Parathyroid adenoma (tissue), 2 donors: ENCODE measurements at regions not wholly inside any gene's neighbourhood (a gene's known extent, or its start where the extent isn't known, plus 50 kb on each side); places are given as distances from the start of the nearest gene placed in this dataset.

Experiments used
- H2AFZ ChIP-seq: fragments of 300-600 bp; sonication (generic); one replicate; pipeline ENCODE4 v1.7.0; 2017; ENCODE audit warnings: antibody characterized with exemption, mild to moderate bottlenecking
- H3K27ac ChIP-seq: fragments of 300-600 bp; sonication (generic); one replicate; pipeline ENCODE4 v1.7.0; 2017
- H3K27me3 ChIP-seq: fragments of 300-600 bp; sonication (generic); one replicate; pipeline ENCODE4 v1.7.0; 2017; ENCODE audit warnings: low read length; ENCODE audit not compliant: control insufficient read depth, insufficient read depth
- H3K36me3 ChIP-seq: fragments of 300-600 bp; sonication (generic); one replicate; pipeline ENCODE4 v1.7.0; 2017; ENCODE audit warnings: low read length; ENCODE audit not compliant: control insufficient read depth, insufficient read depth
- H3K4me1 ChIP-seq: fragments of 300-600 bp; sonication (generic); one replicate; pipeline ENCODE4 v1.7.0; 2017; ENCODE audit warnings: control low read depth
- H3K4me2 ChIP-seq: fragments of 300-600 bp; sonication (generic); one replicate; pipeline ENCODE4 v1.7.0; 2017; ENCODE audit warnings: low read length
- H3K4me3 ChIP-seq: fragments of 300-600 bp; sonication (generic); one replicate; pipeline ENCODE4 v1.7.0; 2017; ENCODE audit warnings: low read depth, low read length
- H3K79me2 ChIP-seq: fragments of 300-600 bp; sonication (generic); one replicate; pipeline ENCODE4 v1.7.0; 2017; ENCODE audit warnings: control low read depth
- H3K9ac ChIP-seq: fragments of 300-600 bp; sonication (generic); one replicate; pipeline ENCODE4 v1.7.0; 2017; ENCODE audit warnings: mild to moderate bottlenecking
- H3K9me3 ChIP-seq: fragments of 300-600 bp; sonication (generic); one replicate; pipeline ENCODE4 v1.7.0; 2017; ENCODE audit warnings: low read length; ENCODE audit not compliant: control insufficient read depth
- CTCF ChIP-seq: fragments of 300-600 bp; sonication (generic); IDR thresholded peaks from one replicate; pipeline ENCODE4 v1.7.0; 2017; ENCODE audit warnings: antibody characterized with exemption, mild to moderate bottlenecking
- donor health status: primary hyperparathyroidism.

GRCh38 chr5:58064801-58065200, 395.1 kb downstream of the PLK2 start:
- H3K27ac ChIP-seq, result no peak overlapping the region
- no peak for TF ChIP-seq CTCF
- no peaks in the 10 kb centered on the region for H3K79me2 ChIP-seq
- H3K9me3 ChIP-seq, result no peaks in the 10 kb centered on the region
- no peaks in the 10 kb centered on the region for H3K4me1 ChIP-seq
- H3K4me3 ChIP-seq, result no peak overlapping the region
- H2AFZ ChIP-seq, result no peak overlapping the region
- no peak overlapping the region for H3K4me2 ChIP-seq
- no peaks in the 10 kb centered on the region for H3K36me3 ChIP-seq
- H3K9ac ChIP-seq, result no peak overlapping the region
- H3K27me3 ChIP-seq, result no peaks in the 10 kb centered on the region

GRCh38 chr5:58060996-58061395, 398.9 kb downstream of the PLK2 start:
- Histone ChIP-seq H3K9ac (no peak overlapping the region), H3K79me2 (no peaks in the 10 kb centered on the region), H3K27ac (no peak overlapping the region), H2AFZ (peak overlapping the region; percentile 25), H3K4me2 (no peak overlapping the region), H3K27me3 (no peaks in the 10 kb centered on the region), H3K36me3 (no peaks in the 10 kb centered on the region), H3K9me3 (no peaks in the 10 kb centered on the region), H3K4me3 (no peak overlapping the region), H3K4me1 (no peaks in the 10 kb centered on the region)
- TF ChIP-seq CTCF, result no peak

- Histone ChIP-seq H3K4me1 (no peaks in the 10 kb centered on the region), H3K4me3 (no peak overlapping the region), H3K36me3 (no peaks in the 10 kb centered on the region), H3K79me2 (no peaks in the 10 kb centered on the region), H3K9ac (no peak overlapping the region), H3K27me3 (no peaks in the 10 kb centered on the region), H3K27ac (no peak overlapping the region), H2AFZ (no peak overlapping the region), H3K9me3 (no peaks in the 10 kb centered on the region), H3K4me2 (no peak overlapping the region)
- TF ChIP-seq CTCF, result no peak
Measured at GRCh38 chr5:58057324-58057723, 402.6 kb downstream of the PLK2 start.

- H3K36me3 ChIP-seq, result no peaks in the 10 kb centered on the region
- no peak overlapping the region for H2AFZ ChIP-seq
- H3K4me1 ChIP-seq, result no peaks in the 10 kb centered on the region
- H3K27me3 ChIP-seq, result no peaks in the 10 kb centered on the region
- H3K9ac ChIP-seq, result no peak overlapping the region
- no peak overlapping the region for H3K4me3 ChIP-seq
- no peaks in the 10 kb centered on the region for H3K79me2 ChIP-seq
- H3K9me3 ChIP-seq, result no peaks in the 10 kb centered on the region
- H3K4me2 ChIP-seq, result no peak overlapping the region
- TF ChIP-seq CTCF, result no peak
- no peak overlapping the region for H3K27ac ChIP-seq
Measured at GRCh38 chr5:58056546-58056945, 403.3 kb downstream of the PLK2 start.

GRCh38 chr5:58054018-58054417, 405.9 kb downstream of the PLK2 start:
- Histone ChIP-seq H3K9me3 (no peaks in the 10 kb centered on the region), H3K79me2 (no peaks in the 10 kb centered on the region), H3K4me2 (no peak overlapping the region), H3K27me3 (no peaks in the 10 kb centered on the region), H2AFZ (no peak overlapping the region), H3K36me3 (no peaks in the 10 kb centered on the region), H3K4me1 (no peaks in the 10 kb centered on the region), H3K4me3 (no peak overlapping the region), H3K9ac (no peak overlapping the region), H3K27ac (no peak overlapping the region)
- TF ChIP-seq CTCF, result no peak
